ENCODE measurements at regions not wholly inside any gene's neighbourhood (a gene's known extent, or its start where the extent isn't known, plus 50 kb on each side); places are given as distances from the start of the nearest gene placed in this dataset.

DNA sequence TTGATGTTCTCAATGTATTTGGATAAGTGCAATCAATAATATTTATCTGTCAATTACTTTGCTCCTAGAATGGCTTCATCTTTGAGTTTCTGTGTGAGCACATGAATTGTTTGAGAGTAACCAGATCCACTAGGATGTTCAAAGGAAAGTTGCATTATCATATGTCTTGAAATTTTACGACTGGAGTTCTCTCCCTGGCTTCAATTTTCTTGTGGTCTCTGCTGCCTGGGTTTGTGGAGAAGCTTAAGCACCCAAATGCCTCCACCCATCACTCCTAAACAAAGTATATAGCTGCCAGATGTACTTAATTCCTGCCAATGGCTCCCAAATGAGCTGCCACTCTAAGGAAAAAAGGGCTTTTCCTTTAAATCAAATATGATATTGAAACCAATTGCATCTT, 1149.4 kb upstream of the ZEB2 start:
- DNase-seq (ENCODE audit: low read depth): no peak
- no peak overlapping the region for H3K4me3 ChIP-seq (ENCODE audit: low read depth, low read length)

DNA sequence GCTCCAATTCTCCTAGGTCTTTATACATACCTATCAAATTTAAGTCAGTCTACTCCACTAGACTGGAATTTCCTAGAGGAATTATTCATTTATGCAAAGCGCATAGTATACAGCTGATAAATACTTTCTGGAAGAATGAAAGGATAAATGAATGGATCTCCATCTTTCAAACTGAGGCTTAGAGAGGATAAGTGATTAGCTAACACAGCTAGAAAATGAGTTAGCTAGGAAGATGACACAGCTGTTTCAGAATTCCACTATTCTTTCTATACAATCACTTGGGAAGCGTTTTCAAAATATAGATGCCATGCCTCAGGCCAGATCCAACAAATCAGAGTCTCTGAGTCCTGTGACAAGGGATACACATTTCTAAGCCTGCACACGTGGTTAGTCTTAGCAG, 1146.6 kb upstream of the ZEB2 start:
- DNase-seq (ENCODE audit: low read depth): no peak

GRCh38 chr2:145657265-145657664, 1137.3 kb upstream of the ZEB2 start:
- no peak overlapping the region for H3K4me3 ChIP-seq (ENCODE audit: low read depth, low read length)
- DNase-seq (ENCODE audit: low read depth): no peak

More for the DNA sequence above, 1146.6 kb upstream of the ZEB2 start:
- H3K4me3 ChIP-seq (ENCODE audit: low read depth, low read length): no peak overlapping the region

GRCh38 chr2:145655165-145655765, 1135.3 kb upstream of the ZEB2 start:
- no peak overlapping the region for H3K4me3 ChIP-seq (ENCODE audit: low read depth, low read length)
- no peak for DNase-seq (ENCODE audit: low read depth)

DNA sequence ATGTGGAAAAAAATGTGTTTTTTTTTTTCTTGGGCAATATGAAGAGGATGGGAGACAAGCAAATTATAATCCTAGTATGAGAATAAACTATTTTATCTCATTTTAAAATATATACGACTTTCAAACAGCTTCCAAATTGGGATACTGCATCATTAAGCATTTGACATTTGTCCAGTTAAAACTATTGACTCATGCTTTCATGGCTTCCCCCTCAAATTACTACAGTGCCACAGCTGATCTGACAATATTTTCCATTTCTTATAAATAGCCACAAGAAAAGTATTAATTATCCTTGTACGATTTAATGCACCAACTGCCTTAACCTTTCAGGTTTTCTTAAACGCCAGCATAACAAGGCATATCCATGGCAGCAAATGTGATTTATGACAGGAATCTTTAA, 1134.8 kb upstream of the ZEB2 start:
- no peak overlapping the region for H3K4me3 ChIP-seq (ENCODE audit: low read depth, low read length)
- DNase-seq (ENCODE audit: low read depth): no peak

- no peak overlapping the region for H3K4me3 ChIP-seq (ENCODE audit: low read depth, low read length)
- no peak for DNase-seq (ENCODE audit: low read depth)
These were observed 1134.2 kb upstream of the ZEB2 start for GRCh38 chr2:145654156-145654555.

DNA sequence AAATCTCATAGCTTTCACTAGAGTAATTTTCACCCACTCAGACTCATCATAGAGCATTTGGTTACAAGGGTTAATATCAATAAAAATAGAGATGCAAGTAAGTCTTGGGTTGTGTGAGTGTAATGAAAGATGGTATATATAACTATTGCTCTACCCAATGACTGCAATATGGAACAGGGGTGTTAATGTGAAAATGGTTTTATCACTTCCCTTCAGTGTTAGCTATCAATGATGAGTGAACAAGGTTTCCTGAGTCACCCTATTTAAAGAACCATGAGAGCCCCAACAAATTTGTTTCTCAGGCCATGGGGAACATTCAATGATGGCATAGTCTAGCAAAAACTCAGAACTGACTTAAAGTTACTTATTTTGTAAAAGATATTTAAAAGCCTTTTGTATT, 1133.6 kb upstream of the ZEB2 start:
- H3K4me3 ChIP-seq (ENCODE audit: low read depth, low read length): no peak overlapping the region
- no peak for DNase-seq (ENCODE audit: low read depth)

GRCh38 chr2:145652571-145653545, 1132.9 kb upstream of the ZEB2 start:
- no peak overlapping the region for H3K4me3 ChIP-seq (ENCODE audit: low read depth, low read length)

GRCh38 chr2:145652036-145652435, 1132.1 kb upstream of the ZEB2 start:
- DNase-seq (ENCODE audit: low read depth): peak; percentile 20

More at GRCh38 chr2:145652571-145653545, 1132.9 kb upstream of the ZEB2 start:
- DNase-seq (ENCODE audit: low read depth): peak; percentile 91

DNA sequence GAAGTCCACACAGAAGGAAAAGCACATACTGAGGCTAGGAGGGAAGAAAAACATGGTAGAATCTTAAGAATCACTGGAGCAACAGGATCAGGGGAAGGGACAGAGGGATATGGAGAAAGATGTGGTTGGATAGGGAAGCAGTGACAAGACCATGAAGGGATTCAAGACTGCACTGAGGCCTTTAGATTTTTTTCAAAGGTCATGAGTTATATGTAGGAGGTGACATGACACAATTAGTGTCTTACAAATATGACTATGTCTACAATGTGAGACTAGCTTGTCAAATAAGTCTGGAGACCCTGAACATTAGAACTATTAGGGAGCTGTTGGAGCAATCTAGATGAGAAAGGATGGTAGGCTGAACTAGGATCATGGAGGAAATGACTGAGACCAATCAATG, 1130.3 kb upstream of the ZEB2 start:
- no peak overlapping the region for H3K4me3 ChIP-seq (ENCODE audit: low read depth, low read length)
- no peak for DNase-seq (ENCODE audit: low read depth)

More at GRCh38 chr2:145652036-145652435, 1132.1 kb upstream of the ZEB2 start:
- no peak overlapping the region for H3K4me3 ChIP-seq (ENCODE audit: low read depth, low read length)

- H3K4me3 ChIP-seq (ENCODE audit: low read depth, low read length): no peak overlapping the region
- DNase-seq (ENCODE audit: low read depth): no peak
These were observed 1129.1 kb upstream of the ZEB2 start for GRCh38 chr2:145649061-145649460.

DNA sequence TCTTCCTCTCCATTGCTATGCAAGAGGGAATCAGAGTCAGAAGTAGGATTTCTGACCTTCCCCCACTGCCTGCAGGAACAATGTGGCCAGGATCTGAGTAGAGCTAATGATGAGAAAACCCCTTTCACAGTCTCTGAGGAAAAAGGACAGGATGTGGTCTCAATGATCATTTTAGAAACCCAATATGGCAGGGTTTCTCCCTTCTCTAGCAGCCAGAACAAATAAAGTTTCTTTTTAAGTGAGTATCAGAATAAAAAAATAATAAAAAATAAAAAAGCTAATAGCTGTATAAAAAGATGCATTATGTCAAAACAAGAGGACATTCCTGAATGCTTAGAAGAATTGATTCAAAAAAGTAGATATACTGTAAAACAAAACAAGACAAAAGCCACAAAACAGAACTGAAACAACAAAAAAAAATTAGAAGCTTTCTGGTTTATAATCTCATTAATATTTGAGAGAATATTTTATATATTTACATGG, 1124.9 kb upstream of the ZEB2 start:
- H3K4me3 ChIP-seq (ENCODE audit: low read depth, low read length): no peak overlapping the region
- no peak for DNase-seq (ENCODE audit: low read depth)

- no peak overlapping the region for H3K4me3 ChIP-seq (ENCODE audit: low read depth, low read length)
- no peak for DNase-seq (ENCODE audit: low read depth)
These were observed 1118.8 kb upstream of the ZEB2 start for GRCh38 chr2:145638675-145639074.

GRCh38 chr2:145635706-145636427, 1115.9 kb upstream of the ZEB2 start:
- DNase-seq (ENCODE audit: low read depth): no peak
- H3K4me3 ChIP-seq (ENCODE audit: low read depth, low read length): no peak overlapping the region

- DNase-seq (ENCODE audit: low read depth): peak; percentile 29
- H3K4me3 ChIP-seq (ENCODE audit: low read depth, low read length): no peak overlapping the region
These were observed 1111.6 kb upstream of the ZEB2 start for GRCh38 chr2:145631561-145631960.

DNA sequence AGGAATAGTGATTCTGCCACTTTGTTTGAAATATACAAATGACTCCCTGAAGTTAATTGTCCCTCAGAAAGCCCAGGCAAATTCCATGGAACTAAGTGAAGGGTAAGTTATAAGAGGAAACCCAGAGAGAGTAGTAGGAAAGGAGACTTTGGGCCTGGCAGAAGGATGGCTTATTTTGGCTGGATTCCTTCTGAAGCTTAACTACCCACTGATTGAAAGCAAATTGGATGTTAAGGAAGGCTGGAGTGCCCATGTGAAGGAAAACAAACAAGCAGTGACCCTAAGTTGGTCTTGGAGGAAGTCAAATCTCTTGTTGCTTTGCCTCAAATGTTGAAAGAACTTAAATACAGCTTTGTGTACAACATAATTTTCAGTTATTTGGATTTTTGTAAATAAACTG, 1106.4 kb upstream of the ZEB2 start:
- no peak overlapping the region for H3K4me3 ChIP-seq (ENCODE audit: low read depth, low read length)
- no peak for DNase-seq (ENCODE audit: low read depth)

DNA sequence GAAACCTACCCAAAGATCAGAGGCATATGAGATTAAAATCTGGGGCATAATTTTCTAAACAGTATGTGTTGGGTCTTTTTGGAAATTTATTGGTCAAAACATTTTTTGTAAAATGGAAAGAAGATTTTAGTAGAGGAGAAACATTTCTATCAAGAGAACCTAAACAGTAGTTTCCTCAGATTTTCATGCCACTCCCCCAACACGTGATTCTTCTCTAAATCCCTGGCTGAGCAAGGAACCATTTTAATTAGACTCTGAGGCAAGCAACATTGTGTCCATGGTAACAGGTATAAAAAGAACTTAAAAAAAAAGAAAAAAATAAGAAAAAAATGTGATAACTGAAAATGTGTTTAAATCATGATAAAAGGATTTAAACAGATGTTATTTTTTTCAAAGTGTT, 1105.2 kb upstream of the ZEB2 start:
- no peak for DNase-seq (ENCODE audit: low read depth)
- H3K4me3 ChIP-seq (ENCODE audit: low read depth, low read length): no peak overlapping the region

- H3K4me3 ChIP-seq (ENCODE audit: low read depth, low read length): no peak overlapping the region
- peak; percentile 53 for DNase-seq (ENCODE audit: low read depth)
These were observed 1103.2 kb upstream of the ZEB2 start for GRCh38 chr2:145623136-145623535.

DNA sequence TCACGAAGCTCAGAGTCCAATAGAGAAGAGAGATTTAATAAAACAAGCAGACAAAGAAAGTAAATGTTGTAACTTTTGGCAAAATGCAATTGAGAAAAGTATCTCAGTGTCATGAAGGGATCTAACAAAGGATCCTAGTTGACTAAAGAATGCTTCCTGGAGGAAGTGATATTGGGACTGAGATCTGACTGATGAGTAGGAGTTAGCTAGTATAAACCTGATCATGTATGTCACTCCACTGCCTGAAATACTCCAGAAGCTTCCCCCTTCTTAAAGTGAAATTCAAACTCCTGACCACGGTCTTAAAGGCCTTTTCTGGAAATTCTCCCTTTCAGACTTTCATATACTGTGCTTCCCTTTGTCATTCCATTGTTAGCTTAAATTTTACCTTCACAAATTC, 1102.4 kb upstream of the ZEB2 start:
- DNase-seq (ENCODE audit: low read depth): no peak
- no peak overlapping the region for H3K4me3 ChIP-seq (ENCODE audit: low read depth, low read length)

DNA sequence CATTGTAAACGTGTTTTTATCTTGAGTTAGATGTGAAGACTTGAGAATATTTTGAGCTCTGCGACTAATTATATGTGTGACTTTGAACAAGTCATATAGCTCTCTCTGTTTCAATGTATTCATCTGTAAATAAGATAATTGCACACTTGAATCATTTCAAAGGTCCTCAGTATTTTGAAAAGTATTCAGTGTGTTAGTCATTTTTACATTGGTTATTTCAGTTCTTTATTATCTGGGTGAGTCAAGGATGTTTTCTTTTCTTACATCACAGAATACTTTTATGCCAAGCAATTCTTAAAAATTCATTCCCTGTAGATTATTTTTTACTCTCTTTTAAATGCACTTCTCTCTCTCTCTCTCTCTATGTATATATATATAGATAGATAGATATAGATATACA, 1098.0 kb upstream of the ZEB2 start:
- DNase-seq (ENCODE audit: low read depth): no peak
- H3K4me3 ChIP-seq (ENCODE audit: low read depth, low read length): no peak overlapping the region

Data from skeletal muscle cell (primary cell).